ENCODE measurements at regions not wholly inside any gene's neighbourhood (a gene's known extent, or its start where the extent isn't known, plus 50 kb on each side); places are given as distances from the start of the nearest gene placed in this dataset.

DNA sequence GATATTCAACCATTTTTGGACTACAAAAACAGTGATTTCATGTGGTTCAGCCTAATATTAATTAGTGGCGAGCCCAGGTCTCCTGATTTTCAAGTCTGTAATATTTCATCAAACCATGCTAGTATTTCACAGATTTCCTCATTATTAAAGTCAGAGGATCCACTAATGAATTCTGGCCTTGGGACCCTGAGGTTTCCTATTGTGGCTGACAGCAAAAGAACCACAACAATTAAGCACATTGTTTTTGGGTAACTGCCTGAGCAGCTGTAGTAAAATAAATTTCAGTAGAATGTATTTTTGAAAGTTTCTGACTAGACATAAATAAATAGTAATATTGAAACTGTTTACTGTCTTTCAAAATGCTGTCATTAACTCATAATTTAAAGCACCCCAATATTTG lies 630.7 kb upstream of the MMS22L start:
- Histone ChIP-seq H3K9me3 (ENCODE audit: insufficient read depth, low read depth, low read length) (no peaks in the 10 kb centered on the region), H4K20me1 (ENCODE audit: insufficient read depth, low read length) (no peaks in the 10 kb centered on the region), H2AFZ (ENCODE audit: low read depth, low read length) (no peak overlapping the region), H3K27me3 (ENCODE audit: insufficient read depth, low read length) (no peaks in the 10 kb centered on the region), H3K36me3 (ENCODE audit: insufficient read depth, low read length) (no peaks in the 10 kb centered on the region), H3K4me1 (ENCODE audit: insufficient read depth, low read length) (no peaks in the 10 kb centered on the region), H3K27ac (ENCODE audit: low read depth, low read length) (no peak overlapping the region), H3K79me2 (ENCODE audit: insufficient read depth, low read length) (no peaks in the 10 kb centered on the region), H3K4me3 (ENCODE audit: insufficient read depth, low read depth, low read length) (no peak overlapping the region), H3K4me2 (ENCODE audit: low read length) (no peak overlapping the region), H3K9ac (ENCODE audit: low read length) (no peak overlapping the region)
- no peaks in the 10 kb centered on the region for H3K36me3 Mint-ChIP-seq (ENCODE audit: low read depth, unreplicated experiment)
- H3K27ac Mint-ChIP-seq (ENCODE audit: unreplicated experiment) = no peak overlapping the region
- H3K4me3 Mint-ChIP-seq (ENCODE audit: unreplicated experiment) = no peak overlapping the region
- FAIRE-seq = no peak
- H3K9me3 Mint-ChIP-seq (ENCODE audit: unreplicated experiment) = no peaks in the 10 kb centered on the region
- no peaks in the 10 kb centered on the region for H3K4me1 Mint-ChIP-seq (ENCODE audit: low read depth, unreplicated experiment)
- no peak for DNase-seq (ENCODE audit: low read depth)
- no peaks in the 10 kb centered on the region for H3K27me3 Mint-ChIP-seq (ENCODE audit: low read depth, unreplicated experiment)
- TF ChIP-seq EZH2 (IDR thresholded peaks at IDR 0.05; ENCODE audit: insufficient read depth, low read length) (no peak), CTCF (IDR thresholded peaks at IDR 0.05; ENCODE audit: insufficient read depth, low read depth, low read length) (no peak)

DNA sequence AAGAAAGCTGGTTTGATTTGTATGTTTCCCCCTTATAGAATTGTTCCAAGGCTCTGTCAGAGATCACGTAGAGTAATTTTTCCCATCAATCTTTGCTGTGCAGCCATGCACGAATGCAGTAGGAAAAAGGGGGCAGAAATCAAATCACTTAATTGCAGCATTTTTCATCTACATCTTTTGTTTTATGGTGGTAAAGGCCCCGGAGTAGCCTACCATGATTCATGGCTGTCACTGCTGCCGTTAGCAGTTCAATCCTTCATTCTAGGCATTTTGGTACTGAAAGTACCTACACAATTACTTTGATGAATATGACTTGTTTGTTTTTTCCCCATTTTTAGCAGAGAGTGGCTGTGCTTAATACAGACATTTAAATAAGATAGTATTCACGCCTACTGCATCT lies 631.9 kb upstream of the MMS22L start:
- H3K9me3 Mint-ChIP-seq (ENCODE audit: unreplicated experiment) = no peaks in the 10 kb centered on the region

More for the DNA sequence above, 631.9 kb upstream of the MMS22L start:
- Histone ChIP-seq H3K4me3 (ENCODE audit: insufficient read depth, low read depth, low read length) (no peak overlapping the region), H3K9ac (ENCODE audit: low read length) (no peak overlapping the region), H3K36me3 (ENCODE audit: insufficient read depth, low read length) (no peaks in the 10 kb centered on the region), H4K20me1 (ENCODE audit: insufficient read depth, low read length) (no peaks in the 10 kb centered on the region), H3K9me3 (ENCODE audit: insufficient read depth, low read depth, low read length) (no peaks in the 10 kb centered on the region), H3K27ac (ENCODE audit: low read depth, low read length) (no peak overlapping the region), H3K27me3 (ENCODE audit: insufficient read depth, low read length) (no peaks in the 10 kb centered on the region), H3K79me2 (ENCODE audit: insufficient read depth, low read length) (no peaks in the 10 kb centered on the region), H3K4me2 (ENCODE audit: low read length) (no peak overlapping the region), H3K4me1 (ENCODE audit: insufficient read depth, low read length) (no peaks in the 10 kb centered on the region), H2AFZ (ENCODE audit: low read depth, low read length) (no peak overlapping the region)
- Mint-ChIP-seq H3K27ac (ENCODE audit: unreplicated experiment) (no peak overlapping the region), H3K4me3 (ENCODE audit: unreplicated experiment) (no peak overlapping the region), H3K4me1 (ENCODE audit: low read depth, unreplicated experiment) (no peaks in the 10 kb centered on the region), H3K27me3 (ENCODE audit: low read depth, unreplicated experiment) (no peaks in the 10 kb centered on the region), H3K36me3 (ENCODE audit: low read depth, unreplicated experiment) (no peaks in the 10 kb centered on the region)
- no peak for TF ChIP-seq CTCF (IDR thresholded peaks at IDR 0.05; ENCODE audit: insufficient read depth, low read depth, low read length)
- no peak for TF ChIP-seq EZH2 (IDR thresholded peaks at IDR 0.05; ENCODE audit: insufficient read depth, low read length)
- FAIRE-seq (no peak), DNase-seq (ENCODE audit: low read depth) (no peak)
